ENCODE measurements at regions not wholly inside any gene's neighbourhood (a gene's known extent, or its start where the extent isn't known, plus 50 kb on each side); places are given as distances from the start of the nearest gene placed in this dataset.
"Not testable (repeated sequence)": the region's sequence is repeated elsewhere in the genome, so short reads cannot be mapped to it uniquely, and the experiment has no call there.

GRCh38 chr12:73053893-73054292, 781.7 kb downstream of the TRHDE start:
- no peak for DNase-seq

GRCh38 chr12:73057428-73057827, 785.3 kb downstream of the TRHDE start:
- DNase-seq, result no peak

- DNase-seq, result no peak
Observed at GRCh38 chr12:73065913-73066312, 793.7 kb downstream of the TRHDE start.

- DNase-seq, result no peak
Observed at GRCh38 chr12:73067616-73068015, 795.4 kb downstream of the TRHDE start.

GRCh38 chr12:73072214-73072613, 800.0 kb downstream of the TRHDE start:
- no peak for DNase-seq

GRCh38 chr12:73076760-73077159, 804.6 kb downstream of the TRHDE start:
- no peak for DNase-seq

GRCh38 chr12:73083736-73084135, 811.6 kb downstream of the TRHDE start:
- no peak for DNase-seq

GRCh38 chr12:73106296-73106695, 834.1 kb downstream of the TRHDE start:
- DNase-seq, result no peak

- DNase-seq, result no peak
Observed at GRCh38 chr12:73106896-73107295, 834.7 kb downstream of the TRHDE start.

- DNase-seq, result no peak
Observed at GRCh38 chr12:73110816-73111215, 838.6 kb downstream of the TRHDE start.

- DNase-seq, result no peak
Observed at GRCh38 chr12:73112035-73112816, 840.1 kb downstream of the TRHDE start.

GRCh38 chr12:73124480-73124879, 852.3 kb downstream of the TRHDE start:
- no peak for DNase-seq

- DNase-seq, result no peak
Observed at GRCh38 chr12:73125148-73125547, 853.0 kb downstream of the TRHDE start.

- no peak for DNase-seq
Observed at GRCh38 chr12:73136386-73136785, 864.2 kb downstream of the TRHDE start.

GRCh38 chr12:73139642-73140041, 867.5 kb downstream of the TRHDE start:
- DNase-seq, result not testable (repeated sequence)

GRCh38 chr12:73158341-73158740, 886.2 kb downstream of the TRHDE start:
- DNase-seq, result no peak

GRCh38 chr12:73159954-73160353, 887.8 kb downstream of the TRHDE start:
- no peak for DNase-seq

GRCh38 chr12:73161970-73162369, 889.8 kb downstream of the TRHDE start:
- DNase-seq, result no peak

- no peak for DNase-seq
Observed at GRCh38 chr12:73180734-73181133, 908.6 kb downstream of the TRHDE start.

GRCh38 chr12:73181244-73181643, 909.1 kb downstream of the TRHDE start:
- DNase-seq, result no peak

GRCh38 chr12:73185403-73185802, 913.2 kb downstream of the TRHDE start:
- no peak for DNase-seq

- DNase-seq, result no peak
Observed at GRCh38 chr12:73186272-73186671, 914.1 kb downstream of the TRHDE start.

- DNase-seq, result no peak
Observed at GRCh38 chr12:73187765-73188164, 915.6 kb downstream of the TRHDE start.

- DNase-seq, result no peak
Observed at GRCh38 chr12:73210548-73211204, 938.5 kb downstream of the TRHDE start.

- no peak for DNase-seq
Observed at GRCh38 chr12:73220951-73221350, 948.8 kb downstream of the TRHDE start.

Data from right hindlimb (tissue), 1 donor.